ENCODE measurements at regions not wholly inside any gene's neighbourhood (a gene's known extent, or its start where the extent isn't known, plus 50 kb on each side); places are given as distances from the start of the nearest gene placed in this dataset.
"Not testable (repeated sequence)": the region's sequence is repeated elsewhere in the genome, so short reads cannot be mapped to it uniquely, and the experiment has no call there.

GRCh38 chr2:239882781-239883180, 142.4 kb downstream of the NDUFA10 start:
- no peak for DNase-seq

- DNase-seq: peak; percentile 72
These were observed 142.8 kb downstream of the NDUFA10 start for GRCh38 chr2:239882331-239882732.

- DNase-seq: no peak
These were observed 143.4 kb downstream of the NDUFA10 start for GRCh38 chr2:239881561-239882320.

GRCh38 chr2:239881031-239881471, 144.1 kb downstream of the NDUFA10 start:
- DNase-seq: no peak

GRCh38 chr2:239880396-239880795, 144.7 kb downstream of the NDUFA10 start:
- DNase-seq: no peak

GRCh38 chr2:239879423-239880084, 145.6 kb downstream of the NDUFA10 start:
- DNase-seq: no peak

- no peak for DNase-seq
These were observed 146.5 kb downstream of the NDUFA10 start for GRCh38 chr2:239878686-239879085.

- no peak for DNase-seq
These were observed 148.2 kb downstream of the NDUFA10 start for GRCh38 chr2:239876948-239877289.

- DNase-seq: no peak
These were observed 148.7 kb downstream of the NDUFA10 start for GRCh38 chr2:239876271-239876947.

- no peak for DNase-seq
These were observed 150.3 kb downstream of the NDUFA10 start for GRCh38 chr2:239874636-239875356.

- no peak for DNase-seq
These were observed 151.2 kb downstream of the NDUFA10 start for GRCh38 chr2:239873656-239874635.

- DNase-seq: no peak
These were observed 153.4 kb downstream of the NDUFA10 start for GRCh38 chr2:239871481-239872435.

- no peak for DNase-seq
These were observed 154.3 kb downstream of the NDUFA10 start for GRCh38 chr2:239870863-239871262.

- DNase-seq: no peak
These were observed 154.9 kb downstream of the NDUFA10 start for GRCh38 chr2:239870276-239870675.

GRCh38 chr2:239869272-239870155, 155.6 kb downstream of the NDUFA10 start:
- no peak for DNase-seq

- DNase-seq: no peak
These were observed 156.5 kb downstream of the NDUFA10 start for GRCh38 chr2:239868556-239869181.

- no peak for DNase-seq
These were observed 158.4 kb downstream of the NDUFA10 start for GRCh38 chr2:239866778-239867177.

GRCh38 chr2:239866350-239866749, 158.8 kb downstream of the NDUFA10 start:
- DNase-seq: no peak

GRCh38 chr2:239865856-239866255, 159.3 kb downstream of the NDUFA10 start:
- DNase-seq: not testable (repeated sequence)
